OCI-LY1 (cell line): ENCODE measurements at regions not wholly inside any gene's neighbourhood (a gene's known extent, or its start where the extent isn't known, plus 50 kb on each side); places are given as distances from the start of the nearest gene placed in this dataset.

Source experiments
- CTCF ChIP-seq: fragments of 200-600 bp; sonication (generic), shearing (Covaris generic); IDR thresholded peaks from 2 replicates; pipeline ENCODE4 v1.5.1; 2017; ENCODE audit warnings: mild to moderate bottlenecking, antibody characterized with exemption, low read length, moderate library complexity, mixed read lengths
- EZH2 ChIP-seq: fragments of 200-600 bp; sonication (generic), shearing (Covaris generic); IDR thresholded peaks from 2 replicates; pipeline ENCODE4 v1.8.0; 2017; ENCODE audit warnings: borderline replicate concordance, mixed run types, mild to moderate bottlenecking, antibody characterized with exemption, low read length, moderate library complexity, mixed read lengths

GRCh38 chr5:3265936-3266335 lies 329.7 kb upstream of the IRX1 start:
- TF ChIP-seq CTCF (no peak), EZH2 (no peak)
